CD4-positive, CD25-positive, alpha-beta regulatory T cell (primary cell): ENCODE measurements at regions not wholly inside any gene's neighbourhood (a gene's known extent, or its start where the extent isn't known, plus 50 kb on each side); places are given as distances from the start of the nearest gene placed in this dataset.

Source experiments
- ATAC-seq, 2 donors: fragments of 150-1000 bp; cut with Tn5 transposase; one replicate each; pipeline ENCODE4 v1.10.0; 2021; ENCODE audit warnings: low read depth in 2 of 2, moderate number of reproducible peaks in 2 of 2, moderate library complexity in 1 of 2
- DNase-seq, 3 donors: peaks; one replicate each; pipeline versions ENCODE4 v3.0.0 to v3.0.0-alpha.2; 2012 to 2022; ENCODE audit warnings: mixed read lengths in 1 of 3
- H3K27ac ChIP-seq: one replicate; pipeline ENCODE4 v1.7.0; 2013; ENCODE audit warnings: mild to moderate bottlenecking, low read length; ENCODE audit not compliant: insufficient read depth, poor library complexity, severe bottlenecking
- H3K27me3 ChIP-seq: one replicate; pipeline ENCODE4 v1.7.0; 2013; ENCODE audit warnings: low read length; ENCODE audit not compliant: control insufficient read depth, insufficient read depth
- H3K36me3 ChIP-seq: one replicate; pipeline ENCODE4 v1.7.0; 2013; ENCODE audit warnings: mild to moderate bottlenecking, low read length, moderate library complexity; ENCODE audit not compliant: control insufficient read depth, insufficient read depth
- H3K4me1 ChIP-seq: 2 replicates; pipeline ENCODE4 v1.7.0; 2013; ENCODE audit warnings: mild to moderate bottlenecking, low read length; ENCODE audit not compliant: insufficient read depth, control insufficient read depth, poor library complexity, severe bottlenecking
- H3K4me3 ChIP-seq: one replicate; pipeline ENCODE4 v1.7.0; 2013; ENCODE audit warnings: low read depth, mild to moderate bottlenecking, low read length, moderate library complexity
- H3K9me3 ChIP-seq, 2 experiments: 1 replicate in 1 of 2; 2 replicates in 1 of 2; pipeline ENCODE4 v1.7.0; 2013; ENCODE audit warnings: low read length in 2 of 2, mild to moderate bottlenecking in 1 of 2, moderate library complexity in 1 of 2; ENCODE audit not compliant: control insufficient read depth in 2 of 2
- H3K27ac Mint-ChIP-seq, 3 donors: one replicate each; pipeline ENCODE4 v1.8.0; 2020 to 2022; ENCODE audit warnings: mild to moderate bottlenecking in 3 of 3, mixed read lengths in 3 of 3, moderate library complexity in 2 of 3
- H3K27me3 Mint-ChIP-seq: one replicate; pipeline ENCODE4 v1.8.0; 2022; ENCODE audit warnings: mild to moderate bottlenecking, mixed read lengths
- H3K36me3 Mint-ChIP-seq: one replicate; pipeline ENCODE4 v1.8.0; 2020; ENCODE audit warnings: mixed read lengths
- H3K4me1 Mint-ChIP-seq, 4 donors: one replicate each; pipeline ENCODE4 v1.8.0; 2020 to 2022; ENCODE audit warnings: mixed read lengths in 4 of 4, mild to moderate bottlenecking in 1 of 4
- H3K4me3 Mint-ChIP-seq, 4 donors: one replicate each; pipeline ENCODE4 v1.8.0; 2020 to 2022; ENCODE audit warnings: mild to moderate bottlenecking in 4 of 4, mixed read lengths in 4 of 4, moderate library complexity in 3 of 4
- H3K9me3 Mint-ChIP-seq, 7 donors: one replicate each; pipeline ENCODE4 v1.8.0; 2020 to 2022; ENCODE audit warnings: mixed read lengths in 7 of 7, mild to moderate bottlenecking in 3 of 7, moderate library complexity in 2 of 7

DNA sequence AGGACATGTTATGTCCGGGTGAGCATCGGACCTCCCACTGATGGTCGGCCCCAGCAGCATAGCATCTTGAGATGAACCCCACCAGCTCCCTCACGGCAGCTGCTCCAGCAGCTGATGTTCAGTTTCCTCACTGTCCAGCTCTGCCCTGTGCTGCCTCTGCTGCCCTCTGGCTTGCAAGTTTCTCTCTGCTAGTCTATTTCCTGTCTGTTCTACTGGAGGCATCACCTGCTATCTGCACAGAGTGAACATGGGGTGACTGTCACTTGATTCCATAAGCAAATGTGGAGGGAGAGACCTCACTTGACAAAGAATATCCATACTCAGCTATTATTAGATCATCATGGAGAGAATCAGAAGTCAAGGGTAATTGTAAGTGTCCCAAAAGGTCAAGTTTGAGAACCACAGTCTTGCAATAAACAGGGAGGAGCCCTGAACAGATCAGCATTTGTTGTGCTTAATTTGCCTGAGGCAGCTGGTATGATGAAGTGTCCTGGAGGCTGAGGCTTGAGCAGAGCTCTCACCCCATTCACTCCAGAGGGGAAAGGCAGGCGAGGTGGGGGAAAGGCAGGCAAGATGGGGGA lies 702.8 kb downstream of the SEMA5A start:
- ATAC-seq (no peak), DNase-seq (no peak)
- no peak overlapping the region for H3K4me3 ChIP-seq
- Mint-ChIP-seq H3K27me3 (no peaks in the 10 kb centered on the region), H3K36me3 (no peaks in the 10 kb centered on the region), H3K27ac (no peak overlapping the region), H3K4me3 (no peak overlapping the region), H3K9me3 (peaks cover 1 to 18% (median 8%) of the 10 kb centered on the region in 7 donors), H3K4me1 (no peaks in the 10 kb centered on the region)
- H3K36me3 ChIP-seq: no peaks in the 10 kb centered on the region
- H3K27me3 ChIP-seq: no peaks in the 10 kb centered on the region
- no peak overlapping the region for H3K27ac ChIP-seq
- H3K9me3 ChIP-seq: no peaks in the 10 kb centered on the region
- no peaks in the 10 kb centered on the region for H3K4me1 ChIP-seq

DNA sequence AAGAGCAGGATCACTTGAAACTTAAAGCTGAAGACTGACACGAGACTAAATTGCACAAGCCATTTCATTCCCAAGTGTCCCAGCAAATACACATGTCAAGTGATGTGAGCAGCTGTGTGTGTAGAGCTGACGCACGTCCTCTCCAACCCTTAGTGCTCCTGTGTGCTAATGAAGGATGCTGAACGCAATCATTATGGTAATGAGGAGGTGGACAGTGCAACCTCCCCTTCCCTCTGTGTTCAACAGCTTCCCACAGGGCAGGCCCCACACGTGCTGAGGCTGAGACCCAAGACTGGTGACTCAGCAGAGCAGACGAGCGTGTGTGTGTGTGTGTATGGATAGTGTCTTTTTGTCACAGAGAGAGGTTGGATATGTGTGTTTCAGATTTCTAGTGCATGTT lies 702.1 kb downstream of the SEMA5A start:
- peaks cover 0 to 15% (median 4%) of the 10 kb centered on the region in 7 donors for H3K9me3 Mint-ChIP-seq

DNA sequence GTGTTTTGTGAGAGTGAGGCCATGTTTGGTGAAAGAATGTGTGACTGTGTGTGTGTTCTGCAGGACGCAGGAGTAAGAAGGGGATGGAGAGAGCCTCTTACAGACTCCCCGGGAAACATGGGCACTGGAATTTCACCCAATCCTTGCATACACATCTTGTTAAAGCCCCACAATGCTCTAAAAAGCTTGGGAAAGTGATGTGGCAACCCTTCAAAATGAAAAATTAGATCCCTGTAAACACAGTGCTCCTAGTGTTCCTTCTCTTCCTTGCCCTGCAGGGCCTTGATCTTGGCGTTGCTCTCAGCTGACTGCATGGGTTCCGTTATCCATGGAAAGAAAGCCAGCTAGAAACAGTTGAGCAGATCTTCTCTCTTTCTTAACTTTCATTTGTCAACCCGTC lies 701.7 kb downstream of the SEMA5A start:
- Histone ChIP-seq H3K27ac (no peak overlapping the region), H3K9me3 (no peaks in the 10 kb centered on the region), H3K36me3 (no peaks in the 10 kb centered on the region), H3K4me1 (no peaks in the 10 kb centered on the region), H3K4me3 (no peak overlapping the region), H3K27me3 (no peaks in the 10 kb centered on the region)
- H3K9me3 Mint-ChIP-seq: peaks cover 0 to 15% (median 4%) of the 10 kb centered on the region in 7 donors
- DNase-seq (no peak), ATAC-seq (no peak)
- H3K4me1 Mint-ChIP-seq: no peaks in the 10 kb centered on the region
- no peaks in the 10 kb centered on the region for H3K36me3 Mint-ChIP-seq
- no peaks in the 10 kb centered on the region for H3K27me3 Mint-ChIP-seq
- H3K4me3 Mint-ChIP-seq: no peak overlapping the region
- H3K27ac Mint-ChIP-seq: no peak overlapping the region

More for the DNA sequence above, 702.1 kb downstream of the SEMA5A start:
- no peaks in the 10 kb centered on the region for H3K36me3 ChIP-seq
- H3K27me3 ChIP-seq: no peaks in the 10 kb centered on the region
- Mint-ChIP-seq H3K36me3 (no peaks in the 10 kb centered on the region), H3K4me1 (no peaks in the 10 kb centered on the region), H3K27me3 (no peaks in the 10 kb centered on the region), H3K27ac (no peak overlapping the region), H3K4me3 (no peak overlapping the region)
- no peaks in the 10 kb centered on the region for H3K9me3 ChIP-seq
- no peak overlapping the region for H3K4me3 ChIP-seq
- DNase-seq (no peak), ATAC-seq (no peak)
- H3K27ac ChIP-seq: no peak overlapping the region
- H3K4me1 ChIP-seq: no peaks in the 10 kb centered on the region

DNA sequence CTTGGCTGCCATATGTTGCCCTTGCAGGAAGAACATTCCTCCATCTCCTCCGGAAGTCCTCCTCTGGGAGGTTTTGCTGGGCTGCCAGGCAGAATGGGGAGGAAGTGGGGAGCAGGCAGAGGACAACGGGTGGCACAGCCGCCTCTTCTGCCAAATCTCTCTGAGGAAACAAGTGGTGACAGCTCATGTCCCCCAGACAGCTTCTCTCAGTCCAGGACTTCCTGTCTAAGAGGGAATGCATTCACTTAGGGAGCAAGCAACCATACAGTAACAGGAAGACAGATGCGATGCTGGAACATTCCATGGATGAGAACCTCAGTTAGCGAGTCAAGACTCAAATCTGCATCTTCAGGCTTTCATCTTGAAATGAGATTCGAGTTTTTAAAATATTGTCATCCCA lies 701.0 kb downstream of the SEMA5A start:
- Histone ChIP-seq H3K27me3 (no peaks in the 10 kb centered on the region), H3K4me3 (no peak overlapping the region), H3K27ac (no peak overlapping the region), H3K9me3 (no peaks in the 10 kb centered on the region), H3K4me1 (no peaks in the 10 kb centered on the region), H3K36me3 (no peaks in the 10 kb centered on the region)
- H3K4me1 Mint-ChIP-seq: no peaks in the 10 kb centered on the region
- H3K4me3 Mint-ChIP-seq: no peak overlapping the region
- no peak for DNase-seq
- no peaks in the 10 kb centered on the region for H3K27me3 Mint-ChIP-seq
- H3K36me3 Mint-ChIP-seq: no peaks in the 10 kb centered on the region
- no peak for ATAC-seq
- no peak overlapping the region for H3K27ac Mint-ChIP-seq
- peaks cover 0 to 15% (median 5%) of the 10 kb centered on the region in 7 donors for H3K9me3 Mint-ChIP-seq

DNA sequence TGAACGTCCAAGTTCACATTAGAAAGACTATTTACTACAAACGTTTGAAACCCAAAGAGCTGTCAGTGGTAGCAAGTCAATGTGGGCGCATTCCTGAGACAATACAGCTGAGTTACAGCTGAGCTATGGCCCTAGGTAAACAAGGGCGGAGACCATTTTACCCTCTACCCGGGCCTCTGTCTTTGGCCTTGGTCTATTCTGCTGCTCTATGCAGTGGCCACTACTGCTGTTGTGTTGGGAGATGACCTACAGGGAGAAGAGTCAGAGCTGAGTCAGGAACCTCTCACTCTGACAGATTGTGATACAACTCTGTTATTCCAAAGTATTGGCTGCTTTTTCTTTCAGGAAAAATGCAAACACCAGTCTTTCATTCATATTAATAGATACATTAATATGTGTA lies 700.6 kb downstream of the SEMA5A start:
- Histone ChIP-seq H3K4me3 (no peak overlapping the region), H3K27me3 (no peaks in the 10 kb centered on the region), H3K9me3 (no peaks in the 10 kb centered on the region), H3K36me3 (no peaks in the 10 kb centered on the region), H3K4me1 (no peaks in the 10 kb centered on the region), H3K27ac (no peak overlapping the region)
- Mint-ChIP-seq H3K4me1 (no peaks in the 10 kb centered on the region), H3K27me3 (no peaks in the 10 kb centered on the region), H3K36me3 (no peaks in the 10 kb centered on the region), H3K27ac (no peak overlapping the region), H3K4me3 (no peak overlapping the region), H3K9me3 (peaks cover 0 to 16% (median 5%) of the 10 kb centered on the region in 7 donors)
- ATAC-seq: no peak
- no peak for DNase-seq

DNA sequence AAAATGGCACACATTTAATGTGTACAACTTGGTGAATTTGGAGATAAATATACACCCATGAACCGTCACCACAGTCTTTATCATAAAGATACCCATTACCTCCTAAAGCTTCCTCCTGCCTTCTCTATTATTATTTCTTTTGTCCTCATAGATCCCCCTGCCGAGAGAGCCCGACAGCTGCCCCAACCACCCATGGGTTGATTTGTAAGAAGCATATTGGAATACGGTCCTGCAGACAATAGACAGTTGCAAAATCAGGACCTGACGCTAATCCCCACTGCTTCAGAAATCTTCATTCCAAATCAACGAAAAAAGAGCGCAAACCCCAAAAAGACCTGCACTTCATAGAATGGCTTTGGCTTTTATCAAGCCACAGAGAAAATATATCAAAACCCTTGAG lies 697.5 kb downstream of the SEMA5A start:
- no peak for ATAC-seq
- Mint-ChIP-seq H3K27me3 (no peaks in the 10 kb centered on the region), H3K9me3 (peaks cover 1 to 17% (median 6%) of the 10 kb centered on the region in 7 donors), H3K4me3 (no peak overlapping the region), H3K27ac (peak overlapping the region in 1 of 3 donors; percentile 30), H3K4me1 (no peaks in the 10 kb centered on the region), H3K36me3 (no peaks in the 10 kb centered on the region)
- Histone ChIP-seq H3K4me1 (no peaks in the 10 kb centered on the region), H3K9me3 (no peaks in the 10 kb centered on the region), H3K27ac (no peak overlapping the region), H3K4me3 (no peak overlapping the region), H3K36me3 (no peaks in the 10 kb centered on the region), H3K27me3 (no peaks in the 10 kb centered on the region)
- DNase-seq: no peak

DNA sequence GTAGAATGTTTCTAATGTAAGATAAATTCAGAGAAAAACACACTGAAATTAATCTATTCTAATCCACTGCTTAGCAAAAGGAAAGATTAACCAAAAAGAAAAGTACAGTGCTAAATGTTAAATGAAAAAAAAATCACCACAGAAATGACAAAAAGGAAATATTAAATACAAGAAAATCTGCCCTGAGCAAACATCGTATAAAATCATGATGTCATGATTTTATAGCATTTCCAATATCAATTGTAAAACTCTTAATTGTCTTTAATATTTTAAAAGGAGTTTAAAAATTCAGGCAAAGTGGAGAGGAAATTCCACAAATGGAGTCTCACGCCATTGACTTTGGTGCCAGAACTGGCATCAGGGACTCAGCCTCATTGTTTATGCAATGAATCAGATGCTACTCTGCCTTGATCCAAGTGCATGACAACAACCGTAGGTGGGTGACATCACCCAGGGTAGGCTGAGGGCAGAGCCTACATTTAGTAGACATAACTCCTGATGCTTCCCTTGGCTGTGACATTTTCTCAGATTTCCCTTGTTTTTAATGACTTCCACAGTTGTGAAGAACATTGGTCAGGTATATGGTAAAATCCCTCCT lies 696.8 kb downstream of the SEMA5A start:
- H3K27me3 Mint-ChIP-seq: no peaks in the 10 kb centered on the region
- no peak for DNase-seq
- H3K36me3 ChIP-seq: no peaks in the 10 kb centered on the region
- peaks cover 1 to 16% (median 5%) of the 10 kb centered on the region in 7 donors for H3K9me3 Mint-ChIP-seq
- no peak overlapping the region for H3K4me3 Mint-ChIP-seq
- no peak for ATAC-seq
- no peaks in the 10 kb centered on the region for H3K27me3 ChIP-seq
- H3K4me1 Mint-ChIP-seq: no peaks in the 10 kb centered on the region
- no peaks in the 10 kb centered on the region for H3K36me3 Mint-ChIP-seq
- H3K9me3 ChIP-seq: no peaks in the 10 kb centered on the region
- H3K4me3 ChIP-seq: no peak overlapping the region
- no peak overlapping the region for H3K27ac ChIP-seq
- no peak overlapping the region for H3K27ac Mint-ChIP-seq
- H3K4me1 ChIP-seq: no peaks in the 10 kb centered on the region

DNA sequence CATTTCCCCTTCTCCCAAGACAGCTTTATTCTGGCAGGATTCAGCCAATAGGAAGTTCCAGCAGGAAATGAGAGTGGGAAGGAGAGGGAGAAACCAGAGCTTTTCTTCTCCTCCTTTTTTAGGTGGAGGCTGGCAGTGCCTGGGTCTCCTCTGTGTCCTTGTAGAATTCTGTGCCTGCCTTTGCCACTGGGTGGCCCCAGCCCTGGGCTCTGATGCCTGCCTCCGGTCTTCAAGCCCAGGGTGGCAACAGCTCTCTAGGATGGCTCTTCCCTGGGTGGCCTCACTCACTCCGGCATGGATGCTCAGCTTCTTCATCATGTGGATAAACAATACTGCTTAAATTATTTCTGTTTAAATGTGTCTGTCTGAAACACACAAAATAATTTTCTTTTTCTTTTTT lies 694.8 kb downstream of the SEMA5A start:
- H3K27ac Mint-ChIP-seq: no peak overlapping the region
- H3K27me3 Mint-ChIP-seq: no peaks in the 10 kb centered on the region
- Histone ChIP-seq H3K9me3 (no peaks in the 10 kb centered on the region), H3K4me3 (no peak overlapping the region), H3K4me1 (no peaks in the 10 kb centered on the region), H3K27me3 (no peaks in the 10 kb centered on the region), H3K27ac (no peak overlapping the region), H3K36me3 (no peaks in the 10 kb centered on the region)
- H3K9me3 Mint-ChIP-seq: peaks cover 0 to 18% (median 5%) of the 10 kb centered on the region in 7 donors
- ATAC-seq: no peak
- DNase-seq: no peak
- H3K36me3 Mint-ChIP-seq: no peaks in the 10 kb centered on the region
- no peak overlapping the region for H3K4me3 Mint-ChIP-seq
- H3K4me1 Mint-ChIP-seq: no peaks in the 10 kb centered on the region
